Activated naive CD4-positive, alpha-beta T cell (primary cell): ENCODE measurements at regions not wholly inside any gene's neighbourhood (a gene's known extent, or its start where the extent isn't known, plus 50 kb on each side); places are given as distances from the start of the nearest gene placed in this dataset.

Experiments
- DNase-seq, 4 experiments: peaks; one replicate each; lab custom pipeline; 2025; lab: John Stamatoyannopoulos, UW

GRCh38 chr5:52674815-52675545, 112.7 kb upstream of the ITGA1 start:
- no peak for DNase-seq

GRCh38 chr5:52682492-52682891, 105.2 kb upstream of the ITGA1 start:
- no peak for DNase-seq

- DNase-seq, result no peak
Observed at GRCh38 chr5:52684051-52684450, 103.7 kb upstream of the ITGA1 start.

- no peak for DNase-seq
Observed at GRCh38 chr5:52685566-52685965, 102.2 kb upstream of the ITGA1 start.

- DNase-seq, result no peak
Observed at GRCh38 chr5:52685971-52686370, 101.7 kb upstream of the ITGA1 start.

- DNase-seq, result no peak
Observed at GRCh38 chr5:52690236-52690768, 97.4 kb upstream of the ITGA1 start.

- no peak for DNase-seq
Observed at GRCh38 chr5:52692039-52692438, 95.7 kb upstream of the ITGA1 start.

- DNase-seq, result no peak
Observed at GRCh38 chr5:52692606-52693005, 95.1 kb upstream of the ITGA1 start.

- DNase-seq, result peak in 1 of 4 experiments; percentile 4
Observed at GRCh38 chr5:52693280-52693679, 94.4 kb upstream of the ITGA1 start.

GRCh38 chr5:52693836-52694235, 93.9 kb upstream of the ITGA1 start:
- no peak for DNase-seq

- DNase-seq, result no peak
Observed at GRCh38 chr5:52694648-52695047, 93.1 kb upstream of the ITGA1 start.

- DNase-seq, result no peak
Observed at GRCh38 chr5:52702877-52703276, 84.8 kb upstream of the ITGA1 start.

- DNase-seq, result no peak
Observed at GRCh38 chr5:52703321-52703720, 84.4 kb upstream of the ITGA1 start.

- no peak for DNase-seq
Observed at GRCh38 chr5:52705720-52706119, 82.0 kb upstream of the ITGA1 start.

GRCh38 chr5:52706775-52707174, 80.9 kb upstream of the ITGA1 start:
- DNase-seq, result no peak

GRCh38 chr5:52707616-52708015, 80.1 kb upstream of the ITGA1 start:
- DNase-seq, result no peak

- DNase-seq, result no peak
Observed at GRCh38 chr5:52708463-52708862, 79.3 kb upstream of the ITGA1 start.

GRCh38 chr5:52709167-52709925, 78.4 kb upstream of the ITGA1 start:
- no peak for DNase-seq

- no peak for DNase-seq
Observed at GRCh38 chr5:52710310-52710971, 77.3 kb upstream of the ITGA1 start.

GRCh38 chr5:52710972-52711596, 76.6 kb upstream of the ITGA1 start:
- DNase-seq, result no peak

GRCh38 chr5:52712354-52712753, 75.4 kb upstream of the ITGA1 start:
- DNase-seq, result no peak

- DNase-seq, result peak in 2 of 4 experiments; percentile 26 to 30
Observed at GRCh38 chr5:52725065-52725746, 62.5 kb upstream of the ITGA1 start.
